ENCODE measurements at regions not wholly inside any gene's neighbourhood (a gene's known extent, or its start where the extent isn't known, plus 50 kb on each side); places are given as distances from the start of the nearest gene placed in this dataset.

- Histone ChIP-seq H3K9me3 (ENCODE audit: low read depth) (no peaks in the 10 kb centered on the region), H3K4me1 (ENCODE audit: low read depth) (no peaks in the 10 kb centered on the region), H3K4me3 (no peak overlapping the region), H3K36me3 (no peaks in the 10 kb centered on the region), H3K27ac (no peak overlapping the region), H3K27me3 (no peaks in the 10 kb centered on the region)
- DNase-seq (ENCODE audit: low read depth in 1 of 2, low spot score in 1 of 2), result no peak
- TF ChIP-seq CTCF (IDR thresholded peaks at IDR 0.05; ENCODE audit: low read depth, low read length), result no peak
Observed at GRCh38 chr2:116724550-116724949, 1089.9 kb upstream of the DDX18 start.

GRCh38 chr2:116732322-116732721 is 1082.2 kb upstream of the DDX18 start:
- no peak for DNase-seq (ENCODE audit: low read depth in 1 of 2, low spot score in 1 of 2)
- H3K9me3 ChIP-seq (ENCODE audit: low read depth), result no peaks in the 10 kb centered on the region
- no peak overlapping the region for H3K27ac ChIP-seq
- H3K27me3 ChIP-seq, result no peaks in the 10 kb centered on the region
- no peaks in the 10 kb centered on the region for H3K4me1 ChIP-seq (ENCODE audit: low read depth)
- no peak for TF ChIP-seq CTCF (IDR thresholded peaks at IDR 0.05; ENCODE audit: low read depth, low read length)
- no peak overlapping the region for H3K4me3 ChIP-seq
- no peaks in the 10 kb centered on the region for H3K36me3 ChIP-seq

GRCh38 chr2:116733699-116734098 is 1080.8 kb upstream of the DDX18 start:
- DNase-seq (ENCODE audit: low read depth in 1 of 2, low spot score in 1 of 2), result no peak

GRCh38 chr2:116737951-116738350 is 1076.5 kb upstream of the DDX18 start:
- H3K36me3 ChIP-seq, result no peaks in the 10 kb centered on the region
- H3K27ac ChIP-seq, result no peak overlapping the region
- DNase-seq (ENCODE audit: low read depth in 1 of 2, low spot score in 1 of 2), result no peak
- no peaks in the 10 kb centered on the region for H3K9me3 ChIP-seq (ENCODE audit: low read depth)
- no peaks in the 10 kb centered on the region for H3K4me1 ChIP-seq (ENCODE audit: low read depth)
- H3K27me3 ChIP-seq, result no peaks in the 10 kb centered on the region
- TF ChIP-seq CTCF (IDR thresholded peaks at IDR 0.05; ENCODE audit: low read depth, low read length), result no peak
- no peak overlapping the region for H3K4me3 ChIP-seq

More at GRCh38 chr2:116733699-116734098, 1080.8 kb upstream of the DDX18 start:
- H3K9me3 ChIP-seq (ENCODE audit: low read depth), result no peaks in the 10 kb centered on the region
- H3K27ac ChIP-seq, result no peak overlapping the region
- no peaks in the 10 kb centered on the region for H3K4me1 ChIP-seq (ENCODE audit: low read depth)
- TF ChIP-seq CTCF (IDR thresholded peaks at IDR 0.05; ENCODE audit: low read depth, low read length), result no peak
- no peak overlapping the region for H3K4me3 ChIP-seq
- H3K27me3 ChIP-seq, result no peaks in the 10 kb centered on the region
- no peaks in the 10 kb centered on the region for H3K36me3 ChIP-seq

- Histone ChIP-seq H3K9me3 (ENCODE audit: low read depth) (no peaks in the 10 kb centered on the region), H3K4me3 (no peak overlapping the region), H3K36me3 (no peaks in the 10 kb centered on the region), H3K27ac (no peak overlapping the region), H3K27me3 (peaks cover 3% of the 10 kb centered on the region), H3K4me1 (ENCODE audit: low read depth) (no peaks in the 10 kb centered on the region)
- TF ChIP-seq CTCF (IDR thresholded peaks at IDR 0.05; ENCODE audit: low read depth, low read length), result no peak
- DNase-seq (ENCODE audit: low read depth in 1 of 2, low spot score in 1 of 2), result no peak
Observed at GRCh38 chr2:116747103-116747502, 1067.4 kb upstream of the DDX18 start.

GRCh38 chr2:116749994-116750393 is 1064.5 kb upstream of the DDX18 start:
- DNase-seq (ENCODE audit: low read depth in 1 of 2, low spot score in 1 of 2), result no peak
- peaks cover under 1% of the 10 kb centered on the region for H3K27me3 ChIP-seq
- no peaks in the 10 kb centered on the region for H3K4me1 ChIP-seq (ENCODE audit: low read depth)
- H3K9me3 ChIP-seq (ENCODE audit: low read depth), result no peaks in the 10 kb centered on the region
- TF ChIP-seq CTCF (IDR thresholded peaks at IDR 0.05; ENCODE audit: low read depth, low read length), result no peak
- no peak overlapping the region for H3K4me3 ChIP-seq
- no peaks in the 10 kb centered on the region for H3K36me3 ChIP-seq
- H3K27ac ChIP-seq, result no peak overlapping the region

Measured in cardiac muscle cell (in vitro differentiated cells and primary cell).